ENCODE measurements at regions not wholly inside any gene's neighbourhood (a gene's known extent, or its start where the extent isn't known, plus 50 kb on each side); places are given as distances from the start of the nearest gene placed in this dataset.
"Not testable (repeated sequence)": the region's sequence is repeated elsewhere in the genome, so short reads cannot be mapped to it uniquely, and the experiment has no call there.

DNA sequence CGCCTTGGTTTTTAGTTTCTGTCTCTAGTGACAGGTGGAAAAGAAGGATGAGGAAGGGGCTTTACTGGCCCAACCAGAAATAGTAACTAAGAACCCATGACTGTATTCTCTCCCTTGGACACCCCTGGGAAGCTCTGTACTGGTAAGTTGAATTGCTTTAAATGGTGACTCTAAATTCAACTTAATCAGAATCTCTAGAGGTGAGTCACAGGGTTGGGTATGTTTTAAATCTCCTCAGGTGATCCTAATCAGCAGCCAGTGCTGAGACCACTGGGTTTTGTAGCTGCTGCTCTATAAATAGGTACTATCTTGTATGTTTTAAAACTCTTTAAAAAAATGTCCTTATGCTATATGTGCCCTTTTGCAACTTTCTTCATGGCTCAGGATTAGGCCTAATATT lies 314.0 kb upstream of the ECI2 start:
- DNase-seq, result no peak

DNA sequence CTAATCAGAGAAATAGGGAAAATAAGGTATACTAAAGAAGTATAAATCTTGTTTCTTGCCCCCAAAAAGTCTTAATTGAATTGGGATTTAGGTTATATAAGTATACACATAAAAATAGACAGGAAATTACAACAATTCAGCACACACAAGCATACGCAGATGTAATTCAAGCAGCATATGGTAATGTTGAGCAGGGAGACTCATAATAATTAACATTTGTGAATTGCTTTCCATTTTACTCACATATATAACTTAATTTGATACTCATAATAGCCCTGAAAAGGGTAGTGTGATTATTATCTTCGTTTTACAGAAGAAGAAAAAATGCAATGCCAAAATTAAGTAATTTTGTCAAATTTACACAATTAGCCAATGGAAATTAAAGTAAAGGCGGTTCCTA lies 313.5 kb upstream of the ECI2 start:
- DNase-seq, result no peak

DNA sequence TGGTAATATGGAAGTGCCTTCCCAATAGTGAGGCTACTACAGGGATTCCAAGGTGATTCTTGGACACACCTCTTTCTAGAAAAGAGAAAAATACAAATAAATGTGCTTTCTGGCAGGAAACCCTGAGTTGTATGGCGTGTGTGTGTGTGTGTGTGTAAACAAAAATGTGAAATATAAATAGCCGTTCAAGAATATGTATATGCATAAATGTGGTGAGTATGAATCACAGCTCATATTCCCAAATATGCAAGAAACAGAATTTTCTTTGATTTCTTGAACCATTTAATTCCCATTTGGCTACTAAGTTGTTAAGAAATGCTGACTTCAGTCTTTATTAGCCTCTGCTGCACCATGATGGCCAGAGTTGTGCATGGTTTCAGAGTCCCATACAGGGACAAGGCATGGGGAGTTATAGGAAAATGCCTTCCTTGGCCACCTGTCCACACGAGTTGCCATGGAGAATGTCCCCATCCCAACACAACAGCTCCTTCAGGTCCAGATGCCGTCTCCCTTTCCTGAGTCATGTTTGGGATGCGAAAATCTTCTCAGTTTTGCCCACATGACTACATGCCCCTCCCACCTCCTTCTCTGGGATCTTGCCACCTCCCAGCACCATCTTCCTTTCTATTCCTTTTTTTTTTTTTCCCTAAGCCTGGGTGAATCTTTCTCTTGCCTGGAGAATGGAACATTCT lies 312.4 kb upstream of the ECI2 start:
- no peak for DNase-seq

DNA sequence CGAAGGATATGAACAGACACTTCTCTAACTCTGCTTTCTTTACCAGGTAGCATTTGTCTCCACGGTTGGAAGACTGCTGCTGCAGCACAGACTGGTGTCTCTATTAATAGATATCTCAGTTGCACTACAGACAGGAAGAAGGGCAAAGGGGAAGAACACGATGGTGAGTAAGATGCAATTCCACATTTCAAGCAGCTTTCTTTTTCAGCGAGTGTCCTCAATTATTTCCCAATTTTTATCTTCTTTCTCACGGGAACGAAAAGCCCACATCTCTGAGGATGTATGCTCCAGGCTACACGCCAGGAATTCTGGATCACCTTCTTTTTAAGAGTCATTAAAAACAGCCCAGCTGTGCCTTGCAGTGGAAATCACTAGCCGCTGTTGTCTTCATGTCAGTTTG lies 311.6 kb upstream of the ECI2 start:
- no peak for DNase-seq

DNA sequence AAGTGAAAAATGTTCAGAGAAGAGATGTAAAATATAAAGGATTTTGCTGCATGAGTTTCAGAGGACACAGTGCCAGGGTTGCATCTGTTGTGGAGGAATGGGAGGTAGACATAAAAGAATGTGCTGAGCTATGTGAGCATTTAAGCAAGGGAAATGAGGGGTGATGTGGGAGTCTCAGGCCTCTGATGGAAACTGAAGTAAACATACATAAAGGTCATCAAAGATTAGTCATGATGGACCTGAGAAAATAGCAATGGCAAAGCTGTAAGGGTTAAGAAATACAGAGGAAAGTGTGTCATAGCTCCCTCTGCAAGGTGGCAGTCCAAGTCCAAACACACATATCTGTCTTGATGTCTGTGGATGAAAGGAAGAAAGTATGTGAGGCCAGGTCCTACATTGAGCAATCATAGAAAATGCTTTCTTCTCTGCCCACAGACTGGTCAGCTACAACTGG lies 306.6 kb upstream of the ECI2 start:
- DNase-seq, result no peak

DNA sequence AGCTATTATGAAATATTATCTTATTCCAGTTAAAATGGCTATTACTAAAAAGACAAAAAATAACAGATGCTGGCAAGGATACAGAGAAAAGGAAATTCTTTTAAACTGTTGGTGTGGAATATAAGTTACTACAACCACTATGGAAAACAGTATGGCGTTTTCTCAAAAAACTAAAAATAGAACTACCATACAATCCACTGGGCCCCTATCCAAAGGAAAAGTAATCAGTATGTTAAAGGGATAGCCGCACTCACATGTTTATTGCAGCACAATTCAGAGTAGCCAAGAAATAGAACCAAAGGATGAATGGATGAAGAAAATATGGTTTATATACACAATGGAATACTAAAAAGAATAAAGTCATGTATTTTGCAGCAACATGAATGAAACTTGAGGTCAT lies 303.8 kb upstream of the ECI2 start:
- no peak for DNase-seq

DNA sequence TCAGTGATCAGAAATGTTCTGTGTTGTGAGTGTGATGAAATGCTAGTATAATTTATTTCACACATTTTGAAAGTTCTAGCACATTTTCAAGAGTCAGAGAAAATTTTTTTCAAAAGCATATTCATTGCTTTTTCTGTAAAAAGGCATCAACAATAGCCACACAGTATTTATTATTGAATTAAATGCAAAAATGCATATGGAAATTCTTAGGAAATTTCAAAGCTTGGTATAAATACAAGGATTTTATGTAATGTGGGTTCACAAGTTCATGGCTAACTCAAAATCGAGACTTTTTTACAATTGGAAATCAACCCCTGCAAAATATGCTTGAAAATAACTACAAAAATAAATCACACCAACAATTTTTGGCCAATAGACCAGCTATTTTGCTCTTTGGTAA lies 302.0 kb upstream of the ECI2 start:
- no peak for DNase-seq

DNA sequence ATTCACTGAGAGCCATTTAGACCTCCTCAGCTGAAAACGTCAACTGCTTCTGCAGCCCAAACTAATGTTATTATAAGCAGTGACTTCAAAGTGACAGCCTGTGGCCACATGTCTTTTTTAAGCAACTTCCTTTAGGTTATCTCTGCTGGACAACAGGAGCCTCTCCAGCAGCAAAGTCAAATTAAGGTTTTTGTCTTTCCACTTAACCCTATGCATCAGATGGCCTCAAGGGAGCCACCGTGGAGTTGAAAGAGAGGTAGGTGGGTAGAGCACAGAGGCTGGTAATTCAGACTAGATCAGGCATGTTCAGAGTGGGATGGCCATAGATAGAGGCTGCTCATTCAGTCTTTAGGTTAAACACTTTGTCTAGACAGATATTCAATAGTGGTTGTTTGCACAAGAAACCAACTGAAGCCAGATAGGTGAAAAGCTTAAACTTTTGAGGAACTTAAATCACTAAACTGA lies 300.6 kb upstream of the ECI2 start:
- DNase-seq, result no peak

DNA sequence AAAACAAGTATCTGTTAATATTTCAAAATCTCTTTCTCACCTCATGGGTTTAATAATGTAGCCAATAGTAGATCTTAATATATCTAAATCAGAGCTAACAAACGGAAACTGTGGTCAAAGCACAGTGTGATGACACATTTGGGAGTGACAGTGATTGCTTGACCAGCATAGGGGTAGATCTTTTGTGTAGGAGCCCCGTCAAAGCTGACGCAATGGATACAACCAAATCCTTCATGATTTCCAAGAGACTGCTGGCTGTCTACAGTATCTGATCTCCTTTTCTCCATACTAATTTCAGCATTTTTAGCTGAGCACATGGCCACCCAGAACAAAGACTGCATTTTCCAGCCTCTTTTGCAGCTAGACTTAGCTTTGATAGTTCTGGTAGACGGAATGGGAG lies 299.3 kb upstream of the ECI2 start:
- DNase-seq, result no peak

DNA sequence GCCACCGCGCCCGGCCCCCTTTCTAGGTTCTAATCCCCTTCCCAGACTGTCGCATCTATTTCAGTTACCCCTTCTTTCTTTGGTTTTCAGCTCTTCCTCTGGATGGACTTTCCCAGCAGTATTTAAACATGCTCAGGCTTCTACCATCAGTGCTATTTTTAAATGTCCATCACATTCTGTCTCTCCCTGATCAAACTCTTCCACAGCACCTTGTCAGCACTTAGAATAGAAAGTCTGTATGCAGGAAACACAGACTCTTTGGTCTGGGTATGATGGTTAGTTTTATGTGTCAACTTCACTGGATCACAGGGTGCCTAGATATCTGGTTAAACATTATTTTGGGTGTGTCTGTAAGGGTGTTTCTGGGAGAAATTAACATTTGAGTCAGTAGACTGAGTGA lies 297.8 kb upstream of the ECI2 start:
- no peak for DNase-seq

DNA sequence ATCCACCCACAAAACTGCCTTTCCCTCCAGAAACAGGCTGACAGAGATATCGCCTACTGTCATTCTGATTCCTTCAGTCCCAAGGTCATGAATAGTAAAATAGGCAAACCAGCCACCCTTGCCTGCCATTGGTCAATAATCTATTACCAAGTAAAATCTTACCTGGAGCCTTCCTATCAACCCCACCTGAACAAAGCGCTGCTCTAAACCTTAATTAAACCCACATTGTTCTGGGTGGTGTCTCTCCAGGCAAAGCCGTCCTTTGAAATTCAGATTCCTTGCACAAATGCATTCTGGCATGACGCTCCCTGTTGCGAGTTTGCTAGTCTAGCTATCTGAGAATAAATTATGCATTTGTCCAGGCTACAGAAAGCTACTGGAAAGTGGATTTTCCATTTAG lies 291.6 kb upstream of the ECI2 start:
- no peak for DNase-seq

DNA sequence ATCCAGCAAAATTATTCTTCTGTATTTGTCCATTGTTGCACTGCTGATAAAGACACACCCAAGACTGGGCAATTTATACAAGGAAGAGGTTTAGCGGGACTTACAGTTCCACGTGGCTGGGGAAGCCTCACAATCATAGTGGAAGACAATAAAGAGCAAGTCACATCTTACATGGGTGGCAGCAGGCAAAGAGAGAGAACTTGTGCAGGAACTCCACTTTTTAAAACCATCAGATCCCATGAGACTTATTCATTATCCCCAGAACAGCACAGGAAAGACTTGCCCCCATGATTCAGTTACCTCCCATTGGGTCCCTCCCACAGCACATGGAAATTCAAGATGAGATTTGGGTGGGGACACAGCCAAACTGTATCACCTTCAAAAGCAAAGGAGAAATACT lies 286.5 kb upstream of the ECI2 start:
- DNase-seq, result no peak

DNA sequence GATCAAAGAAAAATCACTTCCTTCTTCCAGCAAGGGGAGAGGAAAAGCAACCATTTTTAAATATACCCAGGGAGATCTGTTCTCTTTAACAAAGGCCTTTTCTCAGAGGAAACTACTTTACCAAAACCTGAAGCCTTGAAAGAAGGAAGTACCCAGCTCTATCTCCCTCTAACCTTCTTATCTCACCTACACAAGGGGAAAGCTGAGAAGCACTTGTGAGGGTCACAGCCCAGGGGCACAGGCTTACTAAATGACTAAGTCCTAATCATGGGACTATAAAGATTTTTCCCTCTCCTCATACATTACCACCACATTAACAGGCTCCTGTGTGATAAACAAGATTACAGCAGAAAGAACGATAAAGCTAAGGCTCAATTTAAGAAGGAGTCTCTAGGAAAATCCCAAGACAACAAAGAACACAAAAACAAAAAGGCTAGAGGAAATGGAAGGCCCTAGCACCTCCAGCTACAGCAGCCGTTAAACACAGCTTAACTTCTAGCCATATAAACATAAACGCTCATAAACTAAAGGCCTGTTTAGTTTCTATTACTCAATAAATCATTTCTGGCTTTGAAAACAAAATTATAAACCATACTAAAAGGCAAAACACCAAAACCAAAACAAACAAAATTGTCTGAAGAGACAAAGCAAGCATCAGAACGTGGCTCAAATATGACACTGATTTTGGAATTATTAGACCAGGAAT lies 284.9 kb upstream of the ECI2 start:
- DNase-seq, result no peak

DNA sequence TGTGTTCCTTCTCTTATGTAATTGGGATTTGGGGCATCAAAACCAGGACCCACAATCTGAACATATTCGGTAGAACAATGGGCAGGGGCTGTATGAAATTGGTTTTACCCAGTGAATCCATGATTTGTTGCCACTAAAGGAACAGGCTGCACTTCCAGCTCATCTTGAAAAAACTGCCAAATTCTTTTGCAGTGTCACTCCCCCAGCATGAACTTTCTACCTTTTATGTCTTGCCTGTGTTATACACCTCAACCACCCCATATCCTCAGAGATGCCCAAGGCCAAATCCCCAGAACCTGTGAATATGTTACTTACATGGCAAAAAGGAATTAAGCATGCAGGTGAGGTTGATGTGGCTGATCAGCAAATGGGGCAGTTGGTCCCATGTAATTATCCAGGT lies 280.2 kb upstream of the ECI2 start:
- no peak for DNase-seq

DNA sequence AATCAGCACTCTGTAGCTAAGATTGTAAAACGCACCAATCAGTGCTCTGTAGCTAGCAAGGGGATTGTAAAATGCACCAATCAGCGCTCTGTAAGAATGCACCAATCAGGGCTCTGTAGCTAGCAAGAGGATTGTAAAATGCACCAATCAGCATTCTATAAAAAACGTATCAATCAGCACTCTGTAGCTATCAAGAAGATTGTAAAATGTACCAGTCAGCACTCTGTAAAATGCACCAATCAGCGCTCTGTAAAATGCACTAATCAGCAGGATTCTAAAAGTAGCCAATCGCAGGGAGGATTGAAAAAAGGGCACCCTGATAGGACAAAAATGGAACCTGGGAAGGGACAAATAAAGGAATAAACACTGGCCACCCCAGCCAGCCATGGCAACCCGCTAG lies 278.7 kb upstream of the ECI2 start:
- not testable (repeated sequence) for DNase-seq

DNA sequence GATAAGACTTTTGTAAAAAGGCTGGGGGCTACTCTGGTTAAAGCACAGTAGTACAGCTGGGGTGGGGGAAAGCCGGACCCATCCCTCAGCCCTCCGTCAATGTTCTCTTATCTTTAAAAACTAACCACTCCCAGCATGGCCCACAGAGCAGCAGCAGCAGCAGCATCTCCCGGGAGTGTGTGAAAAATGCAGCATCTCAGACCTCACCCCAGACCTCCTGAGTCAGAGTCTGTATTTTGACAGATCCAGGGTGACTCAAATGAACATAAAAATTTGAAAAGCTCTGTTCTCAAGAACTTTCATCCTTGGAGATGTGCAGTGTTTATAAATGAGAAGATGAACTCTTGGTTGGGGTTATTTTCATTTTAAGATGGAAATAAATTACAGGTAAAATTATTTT lies 277.7 kb upstream of the ECI2 start:
- DNase-seq, result no peak

DNA sequence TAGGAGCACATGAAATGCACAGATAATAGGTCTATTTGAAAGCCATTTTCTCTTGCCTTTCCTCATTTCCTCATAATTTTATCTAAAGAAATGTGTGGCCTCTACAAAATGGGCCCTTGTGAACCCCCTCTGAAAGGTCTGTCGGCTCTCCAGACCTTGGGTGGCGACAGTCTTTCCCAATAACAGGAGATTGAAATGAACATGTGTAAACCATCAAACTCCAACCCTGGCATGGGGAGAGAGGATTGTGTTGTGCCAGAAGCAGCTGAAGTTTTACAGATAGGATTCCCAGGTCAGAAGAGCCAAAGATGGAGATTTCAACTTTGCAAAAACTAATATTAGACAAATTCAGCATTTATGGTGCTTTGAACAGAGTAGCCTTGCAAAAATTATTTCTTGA lies 277.1 kb upstream of the ECI2 start:
- no peak for DNase-seq

DNA sequence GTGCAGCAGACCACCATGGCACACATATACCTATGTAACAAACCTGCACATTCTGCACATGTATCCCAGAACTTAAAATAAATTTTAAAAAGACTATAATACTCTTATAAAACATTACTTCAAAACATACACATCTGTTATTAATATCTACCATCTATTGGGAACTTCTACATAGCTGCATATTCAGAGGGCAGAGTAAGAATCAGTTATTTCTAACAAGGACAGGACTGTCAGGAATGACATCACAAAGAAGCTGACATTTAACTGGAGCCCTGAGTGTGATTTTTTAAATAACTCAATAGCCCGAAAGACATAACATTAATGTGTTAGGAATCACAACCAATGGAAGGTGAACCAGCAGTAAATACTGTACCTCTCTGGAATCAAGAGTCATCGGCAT lies 276.7 kb upstream of the ECI2 start:
- DNase-seq, result no peak

DNA sequence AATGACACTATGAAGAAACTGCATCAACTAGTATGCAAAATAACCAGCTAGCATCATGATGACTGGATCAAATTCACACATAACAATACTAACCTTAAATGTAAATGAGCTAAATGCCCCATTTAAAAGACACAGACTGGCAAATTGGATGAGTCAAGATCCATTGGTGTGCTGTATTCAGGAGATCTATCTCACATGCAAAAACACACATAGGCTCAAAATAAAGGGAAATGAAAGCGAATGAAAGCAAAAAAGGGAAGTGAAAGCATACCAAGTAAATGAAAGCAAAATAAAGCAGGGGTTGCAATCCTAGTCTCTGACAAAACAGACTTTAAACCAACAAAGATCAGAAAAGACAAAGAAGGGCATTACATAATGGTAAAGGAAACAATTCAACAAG lies 272.3 kb upstream of the ECI2 start:
- not testable (repeated sequence) for DNase-seq

DNA sequence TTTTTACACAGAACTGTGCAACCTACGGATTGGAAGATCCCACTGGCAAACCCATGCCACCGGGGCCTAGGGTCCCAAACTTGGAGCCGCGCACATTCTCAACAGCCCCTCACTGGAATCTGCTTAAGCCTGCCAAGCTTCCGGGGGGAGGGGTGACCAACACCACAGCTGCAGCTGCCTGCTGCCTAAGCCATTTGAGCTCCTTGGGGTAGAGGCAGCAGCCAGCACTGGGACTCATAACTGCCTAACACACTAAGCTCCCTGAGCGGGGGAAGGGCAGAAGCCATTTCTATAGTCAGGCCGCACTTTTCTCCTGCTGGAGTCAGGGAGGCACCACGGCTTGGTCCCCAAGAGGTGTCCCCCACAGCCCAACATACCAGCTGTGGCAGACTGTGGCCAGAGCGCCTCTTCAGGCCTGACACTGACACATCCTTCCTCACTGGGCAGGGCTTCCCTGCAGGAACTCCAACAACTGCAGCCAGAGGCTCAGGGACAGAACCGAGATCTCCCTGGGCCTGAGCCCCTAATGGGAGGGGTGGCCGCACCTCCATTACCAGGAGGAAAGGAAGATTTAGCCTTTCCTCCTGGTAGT lies 270.3 kb upstream of the ECI2 start:
- DNase-seq, result no peak

DNA sequence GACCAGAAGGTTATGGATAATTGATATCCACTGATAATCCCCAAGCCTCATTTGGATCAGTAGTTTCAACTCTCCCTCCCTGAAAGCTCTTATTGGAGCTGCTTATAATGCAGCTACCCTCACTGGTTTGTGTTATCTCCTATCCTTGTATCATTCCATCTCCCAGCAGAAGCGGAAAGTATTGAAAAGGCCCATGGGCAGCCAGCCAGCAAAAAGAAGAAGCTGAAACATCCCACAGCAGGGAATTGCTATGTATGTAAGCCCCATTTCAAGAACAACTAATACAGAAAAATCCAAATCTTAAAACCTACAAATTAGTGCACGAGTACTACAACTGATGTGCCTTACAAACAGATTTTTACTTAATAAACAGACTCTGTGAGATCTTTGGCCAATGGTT lies 269.0 kb upstream of the ECI2 start:
- no peak for DNase-seq

DNA sequence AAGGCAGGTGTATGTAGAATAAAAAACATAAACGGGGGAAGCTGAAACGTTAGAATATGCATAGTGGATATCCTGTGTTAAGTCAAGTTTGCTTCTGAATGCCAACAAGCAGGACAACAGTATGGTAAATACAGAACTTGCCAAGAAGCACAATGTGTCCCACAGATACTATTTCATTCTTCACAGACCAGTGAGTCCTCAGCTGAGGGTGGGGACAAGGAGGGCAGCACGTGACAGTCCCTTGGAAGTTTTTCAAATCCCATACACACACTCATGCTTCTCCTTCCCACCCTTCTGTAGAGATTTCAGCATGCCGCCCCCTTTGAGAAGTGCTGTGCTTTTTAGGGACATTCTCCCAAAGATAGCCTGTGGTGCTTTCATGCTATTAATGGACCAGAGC lies 268.5 kb upstream of the ECI2 start:
- no peak for DNase-seq

DNA sequence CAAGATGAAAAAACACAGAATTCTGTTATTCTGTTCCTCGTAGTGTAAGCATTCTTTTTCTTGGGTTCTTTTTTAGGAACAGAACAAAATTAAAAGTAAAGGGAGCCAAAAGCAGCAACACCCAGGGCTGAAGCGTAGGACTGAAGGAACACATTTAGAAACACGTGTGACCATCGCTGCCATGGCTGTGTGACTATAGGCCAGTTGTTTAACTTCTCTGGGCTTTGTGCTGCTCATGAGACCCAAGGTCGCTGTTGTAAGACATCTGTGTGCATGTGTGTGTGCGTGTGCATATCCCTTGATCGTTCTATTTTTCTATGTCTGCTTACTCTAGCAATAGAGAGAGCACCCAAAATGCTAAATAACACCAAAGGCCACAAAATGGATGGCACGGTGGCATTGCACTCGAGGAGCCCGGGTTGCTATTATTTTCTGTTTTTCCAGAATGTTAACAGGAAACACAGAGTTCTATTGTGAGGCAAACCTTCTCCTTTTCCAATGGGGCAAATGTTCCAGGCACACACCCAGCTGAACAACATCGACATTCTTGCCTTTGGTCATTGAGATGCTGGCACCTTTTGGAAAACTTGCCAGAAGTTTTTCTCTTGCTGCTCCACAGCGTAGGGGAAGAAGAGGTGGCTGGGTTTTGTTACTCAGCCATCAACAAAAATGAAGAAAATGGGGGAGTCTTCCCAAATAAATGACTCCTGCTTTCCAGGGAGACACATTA lies 267.8 kb upstream of the ECI2 start:
- DNase-seq, result no peak

DNA sequence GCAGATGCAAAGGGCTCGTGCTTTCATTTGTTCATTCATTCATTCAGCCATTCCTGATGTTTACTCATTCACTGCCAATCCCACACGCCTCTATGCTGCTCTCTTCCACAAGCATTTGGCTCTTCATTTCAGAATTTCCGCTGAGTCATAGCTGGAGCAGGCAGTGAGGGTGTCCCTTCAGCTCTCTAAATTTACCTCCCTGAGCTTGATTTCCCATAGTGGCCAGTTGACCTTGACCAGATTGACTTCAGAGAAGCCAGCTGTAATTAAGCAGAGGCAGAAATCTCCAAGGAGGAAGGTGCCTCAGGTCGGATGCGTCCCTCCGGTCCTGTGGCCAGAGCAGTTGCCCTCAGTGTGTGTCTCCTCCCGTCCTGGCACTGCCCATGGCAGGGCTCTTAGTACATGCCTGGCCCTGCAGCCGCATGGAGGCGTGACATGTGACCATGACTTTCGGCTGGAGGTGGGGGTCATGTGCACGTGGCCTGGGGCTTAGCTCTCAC lies 267.2 kb upstream of the ECI2 start:
- no peak for DNase-seq
